Common myeloid progenitor, CD34-positive (primary cell): ENCODE measurements at regions not wholly inside any gene's neighbourhood (a gene's known extent, or its start where the extent isn't known, plus 50 kb on each side); places are given as distances from the start of the nearest gene placed in this dataset.

Experiments
- CTCF ChIA-PET: fragments of 350-600 bp; sonication (Branson Sonifier 250); formaldehyde crosslinking; loops from one replicate; lab custom pipeline; 2021; ENCODE audit warnings: antibody characterized with exemption; lab: Charles Lee
- POLR2A ChIA-PET: fragments of 350-600 bp; sonication (Branson Sonifier 250); formaldehyde crosslinking; loops from one replicate; lab custom pipeline; 2021; ENCODE audit warnings: antibody characterized with exemption; lab: Charles Lee
- DNase-seq, 3 donors: peaks; one replicate each; pipeline versions ENCODE4 v3.0.0 to v3.0.0-alpha.2; 2013
- H3K27ac ChIP-seq, 2 experiments: 1 replicate in 1 of 2; 2 replicates in 1 of 2; pipeline ENCODE4 v1.7.0; 2013; ENCODE audit warnings: inconsistent platforms in 2 of 2, low read length in 2 of 2, mild to moderate bottlenecking in 2 of 2, low read depth in 1 of 2, moderate library complexity in 1 of 2; ENCODE audit not compliant: severe bottlenecking in 2 of 2, insufficient read depth in 1 of 2, poor library complexity in 1 of 2
- H3K27me3 ChIP-seq, 5 experiments: replicated peaks in 2 of 5; 1 replicate in 3 of 5; 2 replicates in 2 of 5; pipeline versions ENCODE4 v1.6.1 to v1.7.0; 2013; ENCODE audit warnings: low read length in 4 of 5, mild to moderate bottlenecking in 2 of 5, moderate library complexity in 2 of 5, inconsistent platforms in 1 of 5; ENCODE audit not compliant: insufficient read depth in 5 of 5, control insufficient read depth in 4 of 5
- H3K36me3 ChIP-seq, 4 experiments: 1 replicate in 2 of 4; 2 replicates in 2 of 4; pipeline versions ENCODE4 v1.6.1 to v1.7.0; 2013; ENCODE audit warnings: low read length in 3 of 4, control low read depth in 1 of 4, mild to moderate bottlenecking in 1 of 4; ENCODE audit not compliant: control insufficient read depth in 4 of 4, insufficient read depth in 4 of 4
- H3K4me1 ChIP-seq, 4 experiments: 1 replicate in 3 of 4; 2 replicates in 1 of 4; pipeline versions ENCODE4 v1.6.1 to v1.7.1; 2013; ENCODE audit warnings: low read length in 3 of 4, mild to moderate bottlenecking in 3 of 4, control low read depth in 1 of 4, inconsistent platforms in 1 of 4, moderate library complexity in 1 of 4; ENCODE audit not compliant: control insufficient read depth in 4 of 4, insufficient read depth in 4 of 4; ENCODE audit errors: control extremely low read depth in 1 of 4
- H3K4me3 ChIP-seq, 7 experiments: 1 replicate in 4 of 7; 2 replicates in 3 of 7; pipeline versions ENCODE4 v1.5.1 to v1.7.0; 2013; ENCODE audit warnings: mild to moderate bottlenecking in 7 of 7, low read length in 6 of 7, moderate library complexity in 6 of 7, inconsistent platforms in 2 of 7, low read depth in 2 of 7, control low read depth in 1 of 7; ENCODE audit not compliant: insufficient read depth in 4 of 7, control insufficient read depth in 1 of 7; ENCODE audit errors: extremely low read depth in 1 of 7
- H3K9me3 ChIP-seq, 5 experiments: 1 replicate in 4 of 5; 2 replicates in 1 of 5; pipeline versions ENCODE4 v1.6.1 to v1.7.1; 2013; ENCODE audit warnings: low read length in 4 of 5, mild to moderate bottlenecking in 2 of 5, inconsistent platforms in 1 of 5, low read depth in 1 of 5, moderate library complexity in 1 of 5; ENCODE audit not compliant: control insufficient read depth in 4 of 5, insufficient read depth in 2 of 5; ENCODE audit errors: control extremely low read depth in 1 of 5
- WGBS: methylation state at CpG from one replicate; pipeline ENCODE4 v1.1.5; 2013; ENCODE audit not compliant: insufficient coverage; 5-methylcytosine and 5-hydroxymethylcytosine counted together

DNA sequence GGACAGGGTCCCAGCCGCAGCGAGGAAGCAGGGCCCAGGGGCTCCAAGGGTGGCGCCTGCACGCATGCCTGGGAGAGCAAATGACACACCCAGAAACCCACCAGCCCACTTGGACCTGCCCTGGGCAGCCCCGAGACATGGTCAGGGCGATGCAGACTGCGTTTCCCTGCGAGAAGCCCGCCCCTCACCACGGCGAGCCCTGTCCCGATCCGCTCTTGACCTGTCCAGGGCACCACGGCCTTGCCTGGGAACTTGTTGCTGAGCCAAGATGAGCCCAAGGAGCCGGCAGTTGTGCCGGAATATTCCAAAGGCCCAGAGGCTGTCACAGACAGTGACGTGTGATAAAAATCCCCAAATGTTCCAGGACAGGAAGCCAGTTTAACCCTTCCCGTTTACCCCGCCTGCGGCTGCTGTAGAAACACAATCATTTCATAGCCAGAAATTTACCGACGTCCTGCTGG, 78.1 kb downstream of the SIK1 start:
- 94% methylated on average over 22 of the region's 22 CpGs for WGBS
- H3K4me1 ChIP-seq = peaks cover 0 to 47% (median 12%) of the 10 kb centered on the region in 4 experiments
- no peak overlapping the region for H3K4me3 ChIP-seq
- POLR2A ChIA-PET = no interaction called here
- no peaks in the 10 kb centered on the region for H3K9me3 ChIP-seq
- no peak overlapping the region for H3K27ac ChIP-seq
- H3K27me3 ChIP-seq = no peaks in the 10 kb centered on the region
- H3K36me3 ChIP-seq = no peaks in the 10 kb centered on the region
- CTCF ChIA-PET = interaction anchor here (0.6 to 1.0 kb wide), 2 partner anchors 19 to 23 kb away, joined by 3 read pairs; no protein-coding TSS in a partner anchor
- no peak for DNase-seq

DNA sequence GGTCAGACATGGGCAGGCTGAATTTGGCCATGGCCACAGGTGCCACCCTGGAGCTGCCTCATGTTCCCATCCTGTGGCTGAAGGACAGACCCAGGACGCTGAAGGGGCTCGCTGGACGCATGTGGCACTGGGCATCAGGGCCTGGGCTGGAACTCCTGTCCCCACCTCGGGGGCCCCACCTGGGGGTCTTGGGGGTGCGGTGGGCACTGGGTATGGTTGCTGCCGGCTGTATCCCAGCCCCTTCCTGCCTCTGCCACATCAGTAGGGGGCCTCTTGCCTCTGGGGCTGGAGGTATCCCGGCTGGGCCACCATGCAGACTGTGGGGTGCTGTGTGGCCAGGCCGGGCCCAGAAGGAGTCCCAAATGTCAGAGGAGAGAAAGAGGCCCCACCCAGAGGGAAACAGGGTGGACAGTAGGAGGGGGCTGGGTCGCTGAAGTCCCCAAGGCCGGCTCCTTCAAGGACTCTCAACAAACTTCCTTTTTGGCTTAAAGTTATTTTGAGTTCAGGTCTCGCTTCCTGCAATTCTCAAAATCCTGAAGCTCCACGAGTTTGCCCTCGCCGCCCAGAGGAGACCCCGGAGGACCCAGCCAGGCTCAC, 78.7 kb downstream of the SIK1 start:
- ChIA-PET CTCF (no interaction called here), POLR2A (no interaction called here)
- no peak overlapping the region for H3K27ac ChIP-seq
- H3K9me3 ChIP-seq = no peaks in the 10 kb centered on the region
- H3K4me3 ChIP-seq = no peak overlapping the region
- no peaks in the 10 kb centered on the region for H3K36me3 ChIP-seq
- WGBS = 50% methylated on average over 12 of the region's 15 CpGs
- no peak for DNase-seq
- H3K4me1 ChIP-seq = peaks cover 0 to 47% (median 12%) of the 10 kb centered on the region in 4 experiments
- H3K27me3 ChIP-seq = no peaks in the 10 kb centered on the region

DNA sequence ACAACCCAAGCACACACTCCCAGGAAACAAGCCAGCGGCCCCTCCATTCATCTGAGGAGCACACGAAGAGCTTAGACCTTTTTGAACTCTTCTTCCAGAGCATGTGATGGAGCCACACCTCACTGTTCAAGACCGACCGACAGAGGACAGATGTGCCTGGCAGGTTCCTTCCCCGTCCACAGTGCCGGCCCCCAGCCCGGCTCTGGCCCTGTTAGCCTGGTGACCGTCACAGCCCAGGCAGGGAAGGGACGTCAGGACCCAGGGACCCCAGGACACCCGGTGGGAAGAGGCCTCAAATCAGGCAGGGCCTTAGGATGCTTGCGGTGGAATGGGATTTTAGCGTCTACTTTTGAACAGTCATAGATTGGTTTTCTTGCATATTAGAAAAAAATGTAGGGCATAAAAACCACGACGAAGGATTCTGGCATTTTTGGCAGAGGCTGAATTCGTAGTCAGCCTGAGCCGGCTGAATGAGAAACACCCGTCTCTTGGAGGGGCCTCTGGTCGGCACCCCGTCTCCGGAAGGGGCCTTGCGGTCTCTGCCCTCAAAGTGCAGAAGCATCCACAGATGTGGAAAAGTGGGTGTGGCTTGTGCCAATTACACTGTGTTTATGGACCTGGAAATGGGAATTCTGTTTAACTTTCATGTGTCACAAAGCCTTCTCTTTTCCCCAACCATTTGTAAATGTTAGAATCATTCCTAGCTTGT, 79.3 kb downstream of the SIK1 start:
- DNase-seq = no peak
- WGBS = 92% methylated on average over 21 of the region's 21 CpGs
- H3K27me3 ChIP-seq = no peaks in the 10 kb centered on the region
- H3K27ac ChIP-seq = no peak overlapping the region
- H3K36me3 ChIP-seq = no peaks in the 10 kb centered on the region
- no peak overlapping the region for H3K4me3 ChIP-seq
- peaks cover 0 to 47% (median 11%) of the 10 kb centered on the region in 4 experiments for H3K4me1 ChIP-seq
- POLR2A ChIA-PET = no interaction called here
- CTCF ChIA-PET = no interaction called here
- no peaks in the 10 kb centered on the region for H3K9me3 ChIP-seq

DNA sequence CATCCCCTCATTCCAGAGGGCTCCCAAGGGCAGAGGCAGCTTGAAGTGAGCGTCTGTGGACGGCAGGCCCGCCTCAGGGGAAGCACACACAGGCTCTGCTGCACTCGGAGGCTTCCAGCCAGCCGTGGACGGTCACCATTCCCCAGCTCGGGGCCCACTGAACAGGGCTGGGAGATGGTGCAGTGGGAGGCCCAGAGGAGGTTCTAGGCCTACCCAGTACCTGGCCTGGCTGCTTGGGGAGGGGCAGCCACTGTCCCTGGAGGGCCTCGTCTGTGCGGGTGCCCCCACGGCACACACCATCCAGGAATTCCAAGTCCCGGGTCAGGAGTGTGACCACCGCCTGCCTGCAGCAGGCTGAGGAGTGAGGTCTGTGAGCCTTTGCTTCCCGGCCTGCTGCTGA, 80.4 kb downstream of the SIK1 start:
- ChIA-PET CTCF (interaction anchor here (2.1 kb wide), 1 partner anchor 20 kb away, joined by 7 read pairs; no protein-coding TSS in a partner anchor), POLR2A (interaction anchor here (1.3 kb wide), 1 partner anchor 79 kb away, joined by 3 read pairs; no protein-coding TSS in a partner anchor)
- H3K27me3 ChIP-seq = no peaks in the 10 kb centered on the region
- no peak overlapping the region for H3K27ac ChIP-seq
- H3K4me1 ChIP-seq = peaks cover 0 to 47% (median 11%) of the 10 kb centered on the region in 4 experiments
- DNase-seq = no peak
- 85% methylated on average over 13 of the region's 13 CpGs for WGBS
- H3K36me3 ChIP-seq = no peaks in the 10 kb centered on the region
- H3K4me3 ChIP-seq = peak overlapping the region in 1 of 7 experiments; percentile 15
- no peaks in the 10 kb centered on the region for H3K9me3 ChIP-seq

DNA sequence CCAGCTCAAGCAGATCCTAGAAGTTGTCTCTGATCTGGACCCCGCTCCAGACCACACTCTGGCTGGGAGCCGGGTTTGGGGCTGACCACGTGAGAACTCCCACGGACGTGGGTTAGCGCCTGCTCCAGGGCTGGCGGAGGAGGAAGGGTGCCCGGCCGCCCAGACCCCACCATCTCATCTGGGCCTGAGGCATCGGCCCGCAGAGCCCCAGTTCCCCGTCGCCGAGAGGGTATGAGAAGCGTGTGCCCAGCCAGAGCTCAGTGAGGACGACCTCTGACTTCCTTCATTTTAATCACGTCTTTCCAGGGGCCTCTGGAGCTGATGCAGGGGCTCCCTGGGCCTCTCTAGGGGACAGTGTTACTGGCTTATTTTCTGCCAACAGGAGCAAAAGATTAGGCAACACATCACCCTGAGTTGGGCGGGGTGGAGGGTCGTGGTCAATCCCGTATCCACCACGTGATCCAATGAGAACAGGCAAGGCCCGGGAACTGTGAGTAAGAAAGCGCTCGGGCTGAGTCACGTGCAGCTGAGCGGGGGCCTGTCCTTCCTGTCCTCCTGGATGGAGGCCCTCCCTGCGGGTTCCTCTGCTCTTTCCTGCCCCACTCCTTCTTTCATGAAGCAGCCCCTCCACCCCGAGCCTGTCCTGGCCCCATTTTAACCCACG, 81.1 kb downstream of the SIK1 start:
- Histone ChIP-seq H3K36me3 (no peaks in the 10 kb centered on the region), H3K4me3 (peak overlapping the region in 1 of 7 experiments; percentile 15), H3K9me3 (no peaks in the 10 kb centered on the region), H3K27ac (no peak overlapping the region), H3K4me1 (peaks cover 0 to 47% (median 11%) of the 10 kb centered on the region in 4 experiments), H3K27me3 (no peaks in the 10 kb centered on the region)
- POLR2A ChIA-PET = interaction anchor here (0.6 to 1.3 kb wide), 2 partner anchors 12 to 78 kb away, joined by 3 to 4 read pairs; no protein-coding TSS in a partner anchor
- peak; percentile 47 to 81 (median 74) for DNase-seq
- CTCF ChIA-PET = interaction anchor here (0.6 to 2.1 kb wide), 2 partner anchors 19 to 437 kb away, joined by 3 to 7 read pairs; no protein-coding TSS in a partner anchor
- 62% methylated on average over 23 of the region's 29 CpGs for WGBS

DNA sequence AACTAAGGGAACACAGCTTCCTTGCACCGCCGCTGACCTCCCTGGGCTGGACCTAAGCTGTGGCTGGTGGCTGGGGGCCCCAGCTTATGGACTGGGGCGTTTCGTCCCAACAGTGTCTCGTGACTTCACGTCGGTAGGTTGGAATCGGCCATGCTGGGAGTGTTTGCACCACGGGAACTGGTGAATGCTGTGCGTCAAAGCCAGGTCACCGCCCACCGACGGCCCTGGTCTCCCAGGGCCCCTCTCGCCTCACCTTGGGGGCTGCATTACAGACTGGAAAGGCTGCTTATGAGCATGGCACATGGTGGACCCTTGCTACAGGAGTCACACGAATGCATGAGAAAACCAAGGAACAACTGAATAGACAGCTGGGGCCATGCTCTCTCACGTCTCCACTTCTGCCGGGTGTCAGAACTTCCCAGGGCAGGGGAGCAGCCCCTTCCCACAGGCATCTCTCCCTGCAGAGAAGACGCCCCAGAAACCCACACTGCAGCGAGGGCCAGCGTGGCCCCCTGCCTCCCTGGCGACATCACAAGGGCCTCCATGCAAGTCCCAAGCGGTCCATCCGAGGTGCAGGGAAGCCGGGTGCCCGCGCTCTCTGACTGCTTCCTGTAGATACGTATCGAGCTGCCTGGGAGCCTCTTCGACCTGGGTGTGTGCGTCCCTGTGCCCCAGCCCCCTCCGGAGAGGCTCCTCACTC, 81.7 kb downstream of the SIK1 start:
- Histone ChIP-seq H3K9me3 (no peaks in the 10 kb centered on the region), H3K4me1 (peaks cover 0 to 47% (median 11%) of the 10 kb centered on the region in 4 experiments), H3K27ac (no peak overlapping the region), H3K27me3 (no peaks in the 10 kb centered on the region), H3K4me3 (no peak overlapping the region), H3K36me3 (no peaks in the 10 kb centered on the region)
- CTCF ChIA-PET = interaction anchor here (0.6 to 2.1 kb wide), 2 partner anchors 19 to 436 kb away, joined by 3 to 7 read pairs; no protein-coding TSS in a partner anchor
- no peak for DNase-seq
- 95% methylated on average over 30 of the region's 31 CpGs for WGBS
- POLR2A ChIA-PET = interaction anchor here (0.6 kb wide), 1 partner anchor 12 kb away, joined by 4 read pairs; no protein-coding TSS in a partner anchor
